WTC11 (cell line): ENCODE measurements at regions not wholly inside any gene's neighbourhood (a gene's known extent, or its start where the extent isn't known, plus 50 kb on each side); places are given as distances from the start of the nearest gene placed in this dataset.

Experiments used
- ATAC-seq: fragments of 200-7000 bp; cut with Tn5 transposase; 2 replicates; pipeline ENCODE4 v1.10.0; 2021; ENCODE audit warnings: mild to moderate bottlenecking, moderate library complexity
- CTCF ChIA-PET: fragments of 300-600 bp; sonication (Branson Sonifier 250); formaldehyde crosslinking; loops from one replicate; lab custom pipeline; 2021; ENCODE audit warnings: antibody characterized with exemption; lab: Charles Lee
- POLR2A ChIA-PET: fragments of 350-600 bp; sonication (Branson Sonifier 250); formaldehyde crosslinking; loops from one replicate; lab custom pipeline; 2021; ENCODE audit warnings: antibody characterized with exemption; lab: Charles Lee
- DNase-seq: peaks from one replicate; pipeline ENCODE4 v3.0.0; 2021; ENCODE audit warnings: low spot score
- H3K27ac Mint-ChIP-seq: 2 replicates; pipeline ENCODE4 v1.8.0; 2021; ENCODE audit warnings: mixed read lengths
- H3K27me3 Mint-ChIP-seq: 2 replicates; pipeline ENCODE4 v1.8.0; 2021; ENCODE audit warnings: low read depth, mild to moderate bottlenecking, moderate library complexity, mixed read lengths
- H3K36me3 Mint-ChIP-seq: 2 replicates; pipeline ENCODE4 v1.8.0; 2021; ENCODE audit warnings: mixed read lengths
- H3K4me1 Mint-ChIP-seq: 2 replicates; pipeline ENCODE4 v1.8.0; 2022; ENCODE audit warnings: mixed read lengths
- H3K4me3 Mint-ChIP-seq: 2 replicates; pipeline ENCODE4 v1.8.0; 2021; ENCODE audit warnings: mild to moderate bottlenecking, moderate library complexity, mixed read lengths
- H3K9me3 Mint-ChIP-seq: 2 replicates; pipeline ENCODE4 v1.8.0; 2021; ENCODE audit warnings: mixed read lengths
- CBFB ChIP-seq: sonication (generic); formaldehyde crosslinking; IDR thresholded peaks from 2 replicates; pipeline ENCODE4 v1.8.1; 2022; ENCODE audit warnings: mild to moderate bottlenecking, low read depth, missing genetic modification reagents
- FOXP1 ChIP-seq: sonication (generic); formaldehyde crosslinking; IDR thresholded peaks from 2 replicates; pipeline ENCODE4 v1.8.0; 2022; ENCODE audit warnings: missing genetic modification reagents, mild to moderate bottlenecking, moderate library complexity, borderline replicate concordance
- GRHL2 ChIP-seq: fragments of 250-450 bp; sonication (Bioruptor Pico); IDR thresholded peaks from 2 replicates; pipeline ENCODE4 v1.8.0; 2022; ENCODE audit warnings: mild to moderate bottlenecking, moderate library complexity; ENCODE audit not compliant: insufficient replicate concordance, severe bottlenecking
- HMGXB4 ChIP-seq: sonication (generic); formaldehyde crosslinking; IDR thresholded peaks from 2 replicates; pipeline ENCODE4 v1.8.1; 2023; ENCODE audit warnings: mild to moderate bottlenecking, moderate library complexity, missing genetic modification reagents
- OVOL2 ChIP-seq: fragments of 250-450 bp; sonication (Bioruptor Pico); IDR thresholded peaks from 2 replicates; pipeline ENCODE4 v1.9.0; 2021; ENCODE audit warnings: mild to moderate bottlenecking, borderline replicate concordance
- RELA ChIP-seq: sonication (generic); formaldehyde crosslinking; IDR thresholded peaks from 2 replicates; pipeline ENCODE4 v1.8.1; 2022; ENCODE audit warnings: missing genetic modification reagents, mild to moderate bottlenecking, borderline replicate concordance
- RORB ChIP-seq: fragments of 250-450 bp; sonication (Bioruptor Pico); IDR thresholded peaks from 2 replicates; pipeline ENCODE4 v1.9.0; 2021; ENCODE audit warnings: mild to moderate bottlenecking
- STAT6 ChIP-seq: sonication (generic); formaldehyde crosslinking; conservative IDR thresholded peaks from 2 replicates; pipeline ENCODE4 v1.8.1; 2023; ENCODE audit warnings: mild to moderate bottlenecking, low read depth, missing genetic modification reagents, moderate library complexity
- ZNF532 ChIP-seq: fragments of 250-450 bp; sonication (Bioruptor Pico); IDR thresholded peaks from 2 replicates; pipeline ENCODE4 v1.9.0; 2021; ENCODE audit warnings: mild to moderate bottlenecking, borderline replicate concordance
- TF ChIP-seq, protein P1 (sequence below): sonication (generic); formaldehyde crosslinking; IDR thresholded peaks from 2 replicates; pipeline ENCODE4 v1.8.1; 2022; ENCODE audit warnings: low read depth, missing genetic modification reagents, borderline replicate concordance
- TF ChIP-seq, protein P2 (sequence below): sonication (generic); formaldehyde crosslinking; IDR thresholded peaks from 2 replicates; pipeline ENCODE4 v1.8.0; 2022; ENCODE audit warnings: mild to moderate bottlenecking, missing genetic modification reagents
- TF ChIP-seq, protein P3 (sequence below): sonication (generic); formaldehyde crosslinking; IDR thresholded peaks from 2 replicates; pipeline ENCODE4 v1.8.0; 2023; ENCODE audit warnings: missing genetic modification reagents, mild to moderate bottlenecking, borderline replicate concordance

DNA sequence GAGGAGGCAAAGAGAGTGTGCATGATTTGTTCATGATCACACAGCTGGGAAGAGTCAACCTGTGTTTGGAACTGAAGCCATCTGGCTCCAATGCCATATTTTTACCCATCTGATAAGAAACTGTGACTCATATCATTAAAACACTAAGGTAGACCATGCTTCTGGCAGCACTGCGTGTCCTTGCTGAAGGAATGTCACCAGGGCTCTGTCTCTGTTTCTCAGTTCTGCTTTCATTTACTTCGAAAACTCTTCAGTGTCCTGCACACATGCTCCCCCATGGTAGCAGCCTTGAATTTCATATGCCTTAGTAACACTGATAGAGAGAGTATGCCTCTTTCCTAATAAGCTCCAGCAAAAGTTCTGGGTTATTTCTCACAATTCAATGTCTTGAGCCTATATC lies 830.4 kb downstream of the DCDC2C start (continued):
- TF ChIP-seq ZNF532 (CRISPR knock-in tag) (no peak), STAT6 (CRISPR knock-in tag) (no peak)

- TF ChIP-seq, protein P1, sequence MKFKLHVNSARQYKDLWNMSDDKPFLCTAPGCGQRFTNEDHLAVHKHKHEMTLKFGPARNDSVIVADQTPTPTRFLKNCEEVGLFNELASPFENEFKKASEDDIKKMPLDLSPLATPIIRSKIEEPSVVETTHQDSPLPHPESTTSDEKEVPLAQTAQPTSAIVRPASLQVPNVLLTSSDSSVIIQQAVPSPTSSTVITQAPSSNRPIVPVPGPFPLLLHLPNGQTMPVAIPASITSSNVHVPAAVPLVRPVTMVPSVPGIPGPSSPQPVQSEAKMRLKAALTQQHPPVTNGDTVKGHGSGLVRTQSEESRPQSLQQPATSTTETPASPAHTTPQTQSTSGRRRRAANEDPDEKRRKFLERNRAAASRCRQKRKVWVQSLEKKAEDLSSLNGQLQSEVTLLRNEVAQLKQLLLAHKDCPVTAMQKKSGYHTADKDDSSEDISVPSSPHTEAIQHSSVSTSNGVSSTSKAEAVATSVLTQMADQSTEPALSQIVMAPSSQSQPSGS (CRISPR knock-in tag) = no peak
- TF ChIP-seq OVOL2 (CRISPR knock-in tag) = no peak
- TF ChIP-seq FOXP1 (CRISPR knock-in tag) = no peak
- TF ChIP-seq CBFB = no peak
- TF ChIP-seq GRHL2 = no peak
- no peak for TF ChIP-seq HMGXB4 (CRISPR knock-in tag)
- TF ChIP-seq, protein P2, sequence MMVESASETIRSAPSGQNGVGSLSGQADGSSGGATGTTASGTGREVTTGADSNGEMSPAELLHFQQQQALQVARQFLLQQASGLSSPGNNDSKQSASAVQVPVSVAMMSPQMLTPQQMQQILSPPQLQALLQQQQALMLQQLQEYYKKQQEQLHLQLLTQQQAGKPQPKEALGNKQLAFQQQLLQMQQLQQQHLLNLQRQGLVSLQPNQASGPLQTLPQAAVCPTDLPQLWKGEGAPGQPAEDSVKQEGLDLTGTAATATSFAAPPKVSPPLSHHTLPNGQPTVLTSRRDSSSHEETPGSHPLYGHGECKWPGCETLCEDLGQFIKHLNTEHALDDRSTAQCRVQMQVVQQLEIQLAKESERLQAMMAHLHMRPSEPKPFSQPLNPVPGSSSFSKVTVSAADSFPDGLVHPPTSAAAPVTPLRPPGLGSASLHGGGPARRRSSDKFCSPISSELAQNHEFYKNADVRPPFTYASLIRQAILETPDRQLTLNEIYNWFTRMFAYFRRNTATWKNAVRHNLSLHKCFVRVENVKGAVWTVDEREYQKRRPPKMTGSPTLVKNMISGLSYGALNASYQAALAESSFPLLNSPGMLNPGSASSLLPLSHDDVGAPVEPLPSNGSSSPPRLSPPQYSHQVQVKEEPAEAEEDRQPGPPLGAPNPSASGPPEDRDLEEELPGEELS = no peak
- TF ChIP-seq, protein P3, sequence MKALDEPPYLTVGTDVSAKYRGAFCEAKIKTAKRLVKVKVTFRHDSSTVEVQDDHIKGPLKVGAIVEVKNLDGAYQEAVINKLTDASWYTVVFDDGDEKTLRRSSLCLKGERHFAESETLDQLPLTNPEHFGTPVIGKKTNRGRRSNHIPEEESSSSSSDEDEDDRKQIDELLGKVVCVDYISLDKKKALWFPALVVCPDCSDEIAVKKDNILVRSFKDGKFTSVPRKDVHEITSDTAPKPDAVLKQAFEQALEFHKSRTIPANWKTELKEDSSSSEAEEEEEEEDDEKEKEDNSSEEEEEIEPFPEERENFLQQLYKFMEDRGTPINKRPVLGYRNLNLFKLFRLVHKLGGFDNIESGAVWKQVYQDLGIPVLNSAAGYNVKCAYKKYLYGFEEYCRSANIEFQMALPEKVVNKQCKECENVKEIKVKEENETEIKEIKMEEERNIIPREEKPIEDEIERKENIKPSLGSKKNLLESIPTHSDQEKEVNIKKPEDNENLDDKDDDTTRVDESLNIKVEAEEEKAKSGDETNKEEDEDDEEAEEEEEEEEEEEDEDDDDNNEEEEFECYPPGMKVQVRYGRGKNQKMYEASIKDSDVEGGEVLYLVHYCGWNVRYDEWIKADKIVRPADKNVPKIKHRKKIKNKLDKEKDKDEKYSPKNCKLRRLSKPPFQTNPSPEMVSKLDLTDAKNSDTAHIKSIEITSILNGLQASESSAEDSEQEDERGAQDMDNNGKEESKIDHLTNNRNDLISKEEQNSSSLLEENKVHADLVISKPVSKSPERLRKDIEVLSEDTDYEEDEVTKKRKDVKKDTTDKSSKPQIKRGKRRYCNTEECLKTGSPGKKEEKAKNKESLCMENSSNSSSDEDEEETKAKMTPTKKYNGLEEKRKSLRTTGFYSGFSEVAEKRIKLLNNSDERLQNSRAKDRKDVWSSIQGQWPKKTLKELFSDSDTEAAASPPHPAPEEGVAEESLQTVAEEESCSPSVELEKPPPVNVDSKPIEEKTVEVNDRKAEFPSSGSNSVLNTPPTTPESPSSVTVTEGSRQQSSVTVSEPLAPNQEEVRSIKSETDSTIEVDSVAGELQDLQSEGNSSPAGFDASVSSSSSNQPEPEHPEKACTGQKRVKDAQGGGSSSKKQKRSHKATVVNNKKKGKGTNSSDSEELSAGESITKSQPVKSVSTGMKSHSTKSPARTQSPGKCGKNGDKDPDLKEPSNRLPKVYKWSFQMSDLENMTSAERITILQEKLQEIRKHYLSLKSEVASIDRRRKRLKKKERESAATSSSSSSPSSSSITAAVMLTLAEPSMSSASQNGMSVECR (CRISPR knock-in tag) = no peak
- no peak for TF ChIP-seq RELA (CRISPR knock-in tag)
- no peak for TF ChIP-seq RORB (CRISPR knock-in tag)
- ATAC-seq (no peak), DNase-seq (no peak)
- Mint-ChIP-seq H3K36me3 (peaks cover 55% of the 10 kb centered on the region), H3K27ac (no peak overlapping the region), H3K9me3 (peaks cover 74% of the 10 kb centered on the region), H3K27me3 (peaks cover 8% of the 10 kb centered on the region; the same call in 1 of the 2 replicates), H3K4me3 (no peak overlapping the region), H3K4me1 (no peaks in the 10 kb centered on the region)
- ChIA-PET POLR2A (no interaction called here), CTCF (no interaction called here)
Observed at GRCh38 chr2:4539121-4539520, 835.7 kb downstream of the DCDC2C start.
